Vagina (tissue), 2 donors: ENCODE measurements at regions not wholly inside any gene's neighbourhood (a gene's known extent, or its start where the extent isn't known, plus 50 kb on each side); places are given as distances from the start of the nearest gene placed in this dataset.

Experiments used
- DNase-seq, 2 donors: peaks; one replicate each; pipeline ENCODE4 v3.0.0-alpha.2; 2017; ENCODE audit errors: extremely low spot score in 2 of 2
- H3K27ac ChIP-seq: fragments of 200-600 bp; sonication (generic); one replicate; pipeline ENCODE4 v1.5.1; 2019
- H3K27me3 ChIP-seq: fragments of 200-600 bp; sonication (generic); one replicate; pipeline ENCODE4 v1.5.1; 2019
- H3K36me3 ChIP-seq, 2 donors: fragments of 200-600 bp; sonication (generic); one replicate each; pipeline ENCODE4 v1.5.1; 2017 to 2019
- H3K4me1 ChIP-seq: fragments of 200-600 bp; sonication (generic); one replicate; pipeline ENCODE4 v1.5.1; 2019
- H3K4me3 ChIP-seq, 2 donors: fragments of 200-600 bp; sonication (generic); 1 replicate in 1 of 2; 2 replicates in 1 of 2; pipeline ENCODE4 v1.5.1; 2016 to 2019
- H3K9me3 ChIP-seq: fragments of 200-600 bp; sonication (generic); one replicate; pipeline ENCODE4 v1.5.1; 2019
- POLR2A ChIP-seq, 2 donors: fragments of 450-650 bp; IDR thresholded peaks; one replicate each; pipeline ENCODE4 v1.6.1; 2017; ENCODE audit warnings: antibody characterized with exemption in 2 of 2, mild to moderate bottlenecking in 2 of 2, moderate library complexity in 2 of 2
- POLR2AphosphoS5 ChIP-seq, 2 donors: sonication (generic); formaldehyde crosslinking; IDR thresholded peaks; one replicate each; pipeline ENCODE4 v1.9.0; 2017; ENCODE audit warnings: antibody characterized with exemption in 2 of 2, mild to moderate bottlenecking in 2 of 2, low read depth in 1 of 2; ENCODE audit not compliant: insufficient read depth in 1 of 2
- intact Hi-C: fragments of 100-400 bp; cut with DNase I; formaldehyde crosslinking; loops from one replicate; pipeline ENCODE4 v1.15.1; 2023
- TF ChIP-seq, protein P1 (sequence below), 3 experiments: fragments of 450-650 bp in 2 of 3; fragments of 200-600 bp in 1 of 3; sonication (generic) in 1 of 3; IDR thresholded peaks; one replicate each; pipeline ENCODE4 v1.5.1; 2017 to 2019; ENCODE audit warnings: antibody characterized with exemption in 3 of 3, mild to moderate bottlenecking in 2 of 3, moderate library complexity in 2 of 3

DNA sequence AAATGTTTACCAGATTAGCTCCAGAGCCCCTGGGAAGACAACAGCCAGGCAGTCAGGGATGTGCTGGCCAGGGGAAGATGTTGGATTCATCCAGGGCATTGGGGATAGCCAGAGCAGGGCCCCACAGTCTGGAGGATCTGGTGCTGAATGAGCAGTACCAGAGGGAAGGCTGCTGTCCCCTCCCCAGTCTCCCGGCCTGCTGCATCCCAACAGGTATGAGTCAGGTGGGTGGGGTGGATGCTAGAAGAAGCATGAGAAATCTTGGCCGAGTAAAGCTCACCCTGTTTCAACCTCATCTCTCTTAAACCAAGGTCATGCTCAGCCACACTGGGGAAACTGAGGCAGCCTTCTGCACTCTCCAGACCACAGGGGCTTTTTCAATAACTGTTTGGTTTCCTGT is 71.9 kb upstream of the SEC14L1 start:
- Histone ChIP-seq H3K27ac (no peak overlapping the region), H3K4me1 (no peaks in the 10 kb centered on the region), H3K36me3 (no peaks in the 10 kb centered on the region), H3K4me3 (no peak overlapping the region), H3K9me3 (no peaks in the 10 kb centered on the region), H3K27me3 (no peaks in the 10 kb centered on the region)
- TF ChIP-seq POLR2A (IDR thresholded peaks at IDR 0.05) = no peak
- DNase-seq = no peak
- intact Hi-C loops = no loop called here

DNA sequence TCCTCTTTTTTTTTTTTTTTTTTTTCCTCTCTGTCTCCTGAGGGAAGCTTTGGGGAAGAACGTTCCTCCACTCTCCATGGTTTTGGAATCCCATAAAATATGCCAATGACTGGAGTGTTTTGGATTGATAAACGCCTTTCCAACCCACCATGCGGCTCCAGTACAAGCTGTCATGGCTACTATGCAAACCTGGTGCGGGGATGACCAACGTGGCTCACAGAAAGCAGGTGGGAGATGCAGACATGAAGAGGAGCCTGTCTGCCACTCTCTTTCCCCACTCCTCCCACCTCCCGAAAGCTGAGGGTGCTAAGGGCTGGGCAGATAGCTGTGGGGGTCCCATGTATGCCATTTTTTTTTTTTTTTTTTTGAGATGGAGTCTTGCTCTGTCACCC is 69.9 kb upstream of the SEC14L1 start:
- Histone ChIP-seq H3K9me3 (no peaks in the 10 kb centered on the region), H3K4me1 (no peaks in the 10 kb centered on the region), H3K27me3 (no peaks in the 10 kb centered on the region), H3K36me3 (no peaks in the 10 kb centered on the region), H3K27ac (no peak overlapping the region), H3K4me3 (no peak overlapping the region)
- TF ChIP-seq, protein P1, sequence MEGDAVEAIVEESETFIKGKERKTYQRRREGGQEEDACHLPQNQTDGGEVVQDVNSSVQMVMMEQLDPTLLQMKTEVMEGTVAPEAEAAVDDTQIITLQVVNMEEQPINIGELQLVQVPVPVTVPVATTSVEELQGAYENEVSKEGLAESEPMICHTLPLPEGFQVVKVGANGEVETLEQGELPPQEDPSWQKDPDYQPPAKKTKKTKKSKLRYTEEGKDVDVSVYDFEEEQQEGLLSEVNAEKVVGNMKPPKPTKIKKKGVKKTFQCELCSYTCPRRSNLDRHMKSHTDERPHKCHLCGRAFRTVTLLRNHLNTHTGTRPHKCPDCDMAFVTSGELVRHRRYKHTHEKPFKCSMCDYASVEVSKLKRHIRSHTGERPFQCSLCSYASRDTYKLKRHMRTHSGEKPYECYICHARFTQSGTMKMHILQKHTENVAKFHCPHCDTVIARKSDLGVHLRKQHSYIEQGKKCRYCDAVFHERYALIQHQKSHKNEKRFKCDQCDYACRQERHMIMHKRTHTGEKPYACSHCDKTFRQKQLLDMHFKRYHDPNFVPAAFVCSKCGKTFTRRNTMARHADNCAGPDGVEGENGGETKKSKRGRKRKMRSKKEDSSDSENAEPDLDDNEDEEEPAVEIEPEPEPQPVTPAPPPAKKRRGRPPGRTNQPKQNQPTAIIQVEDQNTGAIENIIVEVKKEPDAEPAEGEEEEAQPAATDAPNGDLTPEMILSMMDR (IDR thresholded peaks at IDR 0.05) = no peak
- TF ChIP-seq POLR2AphosphoS5 (IDR thresholded peaks at IDR 0.05; ENCODE audit: insufficient read depth in 1 of 2, low read depth in 1 of 2) = no peak
- no peak for TF ChIP-seq POLR2A (IDR thresholded peaks at IDR 0.05)
- no peak for DNase-seq
- intact Hi-C loops = no loop called here

DNA sequence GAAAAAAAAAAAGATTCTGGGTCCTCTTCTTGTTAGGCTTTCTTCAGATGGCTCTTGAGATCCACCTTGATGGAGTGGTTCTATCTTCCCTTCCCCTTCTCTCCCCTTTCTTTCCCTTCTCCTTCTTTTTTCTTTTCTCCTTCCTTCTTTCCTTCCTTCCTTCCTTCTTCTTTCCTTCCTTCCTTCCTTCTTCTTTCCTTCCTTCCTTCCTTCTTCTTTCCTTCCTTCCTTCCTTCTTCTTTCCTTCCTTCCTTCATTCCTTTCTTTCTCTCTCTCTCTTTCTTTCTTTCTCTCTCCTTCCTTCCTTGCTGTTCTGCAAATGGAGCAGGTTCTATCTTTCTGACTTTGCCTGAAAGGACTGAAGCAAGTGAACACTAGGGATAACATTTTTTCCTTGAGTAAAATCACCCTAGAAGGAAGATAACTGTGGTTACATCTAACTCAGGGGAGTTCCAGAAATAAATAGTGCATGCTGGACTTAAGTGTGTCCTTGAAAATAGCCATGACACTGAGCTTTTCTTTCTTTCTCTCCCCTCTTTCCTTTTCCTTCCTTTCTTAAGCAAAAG is 68.8 kb upstream of the SEC14L1 start:
- H3K4me3 ChIP-seq = no peak overlapping the region
- peaks cover 7% of the 10 kb centered on the region for H3K4me1 ChIP-seq
- H3K27me3 ChIP-seq = no peaks in the 10 kb centered on the region
- no peak for TF ChIP-seq POLR2A (IDR thresholded peaks at IDR 0.05)
- TF ChIP-seq POLR2AphosphoS5 (IDR thresholded peaks at IDR 0.05; ENCODE audit: insufficient read depth in 1 of 2, low read depth in 1 of 2) = no peak
- TF ChIP-seq, protein P1 (IDR thresholded peaks at IDR 0.05) = no peak
- no peaks in the 10 kb centered on the region for H3K36me3 ChIP-seq
- no peaks in the 10 kb centered on the region for H3K9me3 ChIP-seq
- H3K27ac ChIP-seq = no peak overlapping the region
- intact Hi-C loops = no loop called here
- no peak for DNase-seq

DNA sequence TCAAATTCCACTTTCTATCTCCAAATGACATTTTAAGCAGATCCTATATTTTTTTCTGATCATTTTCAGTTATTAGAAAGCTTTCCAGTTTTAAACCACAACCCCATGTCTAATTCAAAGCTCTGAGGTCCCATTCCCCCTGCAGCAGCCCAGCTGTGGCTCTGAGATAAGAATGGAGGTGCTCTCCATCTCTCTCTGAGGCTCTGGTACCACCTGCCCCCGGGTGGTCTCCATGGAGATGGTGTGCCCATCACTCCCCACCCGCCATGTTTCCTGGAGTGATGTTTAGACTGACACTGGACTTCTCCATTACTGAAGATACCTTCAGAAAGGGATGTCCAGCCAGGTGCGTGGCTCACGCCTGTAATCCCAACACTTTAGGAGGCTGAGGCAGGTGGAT is 68.1 kb upstream of the SEC14L1 start:
- Histone ChIP-seq H3K27ac (no peak overlapping the region), H3K4me1 (peaks cover 8% of the 10 kb centered on the region), H3K27me3 (no peaks in the 10 kb centered on the region), H3K9me3 (no peaks in the 10 kb centered on the region), H3K4me3 (no peak overlapping the region), H3K36me3 (no peaks in the 10 kb centered on the region)
- intact Hi-C loops = no loop called here
- DNase-seq = no peak
- TF ChIP-seq POLR2AphosphoS5 (IDR thresholded peaks at IDR 0.05; ENCODE audit: insufficient read depth in 1 of 2, low read depth in 1 of 2) (no peak), POLR2A (IDR thresholded peaks at IDR 0.05) (no peak)
- TF ChIP-seq, protein P1 (IDR thresholded peaks at IDR 0.05) = no peak

DNA sequence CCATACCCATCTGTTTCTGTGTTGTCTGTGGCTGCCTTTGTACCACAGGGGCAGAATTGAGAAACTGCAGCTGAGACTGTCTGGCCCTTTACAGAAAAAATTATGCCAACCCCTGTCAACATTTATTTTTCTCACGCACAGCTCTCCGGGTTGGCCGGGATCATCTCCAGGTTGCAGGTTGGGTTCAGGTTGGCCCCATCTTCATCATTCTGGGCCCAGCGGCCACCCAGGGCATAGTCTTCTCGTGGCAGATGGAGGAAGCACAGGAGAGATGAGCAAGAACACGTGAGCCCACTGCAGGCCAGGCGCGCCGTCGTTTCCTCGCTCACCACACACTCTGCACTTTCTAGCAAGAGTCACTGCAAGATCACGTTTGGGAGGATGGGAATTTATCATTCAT is 66.1 kb upstream of the SEC14L1 start:
- intact Hi-C loops = no loop called here
- H3K27ac ChIP-seq = no peak overlapping the region
- H3K4me1 ChIP-seq = peaks cover 8% of the 10 kb centered on the region
- no peak overlapping the region for H3K4me3 ChIP-seq
- TF ChIP-seq, protein P1 (IDR thresholded peaks at IDR 0.05) = no peak
- no peak for TF ChIP-seq POLR2A (IDR thresholded peaks at IDR 0.05)
- TF ChIP-seq POLR2AphosphoS5 (IDR thresholded peaks at IDR 0.05; ENCODE audit: insufficient read depth in 1 of 2, low read depth in 1 of 2) = no peak
- H3K9me3 ChIP-seq = no peaks in the 10 kb centered on the region
- no peaks in the 10 kb centered on the region for H3K36me3 ChIP-seq
- no peaks in the 10 kb centered on the region for H3K27me3 ChIP-seq
- DNase-seq = no peak
